ENCODE measurements at regions not wholly inside any gene's neighbourhood (a gene's known extent, or its start where the extent isn't known, plus 50 kb on each side); places are given as distances from the start of the nearest gene placed in this dataset.

GRCh38 chr5:158560170-158560569, 539.5 kb downstream of the EBF1 start:
- intact Hi-C loops (cut with micrococcal nuclease; ENCODE audit: unreplicated experiment), result no loop called here
- BruUV-seq (replicated peaks), result no TSS peak
- CTCF ChIA-PET, result no interaction called here

GRCh38 chr5:158559643-158560042, 540.1 kb downstream of the EBF1 start:
- intact Hi-C loops (cut with micrococcal nuclease; ENCODE audit: unreplicated experiment), result no loop called here
- Histone ChIP-seq H2AFZ (no peak overlapping the region), H3K9me2 (ENCODE audit: insufficient read depth) (no peaks in the 10 kb centered on the region), H3K36me3 (ENCODE audit: low read depth) (no peaks in the 10 kb centered on the region), H3K4me2 (no peak overlapping the region), H3K27ac (no peak overlapping the region), H3K27me3 (ENCODE audit: insufficient read depth, low read depth) (no peaks in the 10 kb centered on the region), H3K4me3 (no peak overlapping the region), H3K9me3 (ENCODE audit: insufficient read depth, low read depth) (no peaks in the 10 kb centered on the region), H3K4me1 (replicated peaks; ENCODE audit: insufficient read depth) (no peaks in the 10 kb centered on the region), H3K79me2 (ENCODE audit: low read depth) (no peaks in the 10 kb centered on the region), H3F3A (ENCODE audit: insufficient read depth, low read depth) (no peaks in the 10 kb centered on the region), H4K20me1 (ENCODE audit: insufficient read depth) (no peaks in the 10 kb centered on the region)
- CTCF ChIA-PET, result no interaction called here
- BruUV-seq (replicated peaks), result no TSS peak
- DNase-seq, result no peak
- no peak for TF ChIP-seq CTCF (conservative IDR thresholded peaks at IDR 0.05)
- TF ChIP-seq EZH2 (IDR thresholded peaks at IDR 0.05; ENCODE audit: low read depth), result no peak
- POLR2A ChIA-PET (ENCODE audit: unreplicated experiment), result no interaction called here

More at GRCh38 chr5:158560170-158560569, 539.5 kb downstream of the EBF1 start:
- H4K20me1 ChIP-seq (ENCODE audit: insufficient read depth), result no peaks in the 10 kb centered on the region
- H3K9me2 ChIP-seq (ENCODE audit: insufficient read depth), result no peaks in the 10 kb centered on the region
- H3K4me1 ChIP-seq (replicated peaks; ENCODE audit: insufficient read depth), result no peaks in the 10 kb centered on the region
- no peak overlapping the region for H3K4me3 ChIP-seq
- H3K36me3 ChIP-seq (ENCODE audit: low read depth), result no peaks in the 10 kb centered on the region
- H3K27ac ChIP-seq, result no peak overlapping the region
- H3K79me2 ChIP-seq (ENCODE audit: low read depth), result no peaks in the 10 kb centered on the region
- POLR2A ChIA-PET (ENCODE audit: unreplicated experiment), result no interaction called here
- no peaks in the 10 kb centered on the region for H3F3A ChIP-seq (ENCODE audit: insufficient read depth, low read depth)
- H2AFZ ChIP-seq, result no peak overlapping the region
- H3K9me3 ChIP-seq (ENCODE audit: insufficient read depth, low read depth), result no peaks in the 10 kb centered on the region
- no peak overlapping the region for H3K4me2 ChIP-seq
- DNase-seq, result peak in 1 of 2 experiments; percentile 38
- H3K27me3 ChIP-seq (ENCODE audit: insufficient read depth, low read depth), result no peaks in the 10 kb centered on the region
- TF ChIP-seq EZH2 (IDR thresholded peaks at IDR 0.05; ENCODE audit: low read depth), result no peak
- no peak for TF ChIP-seq CTCF (conservative IDR thresholded peaks at IDR 0.05)

GRCh38 chr5:158559066-158559465, 540.6 kb downstream of the EBF1 start:
- Histone ChIP-seq H3K4me1 (replicated peaks; ENCODE audit: insufficient read depth) (no peaks in the 10 kb centered on the region), H2AFZ (no peak overlapping the region), H3K9me2 (ENCODE audit: insufficient read depth) (no peaks in the 10 kb centered on the region), H3K4me3 (no peak overlapping the region), H3K79me2 (ENCODE audit: low read depth) (no peaks in the 10 kb centered on the region), H3K27ac (no peak overlapping the region), H3K27me3 (ENCODE audit: insufficient read depth, low read depth) (no peaks in the 10 kb centered on the region), H3K4me2 (no peak overlapping the region), H4K20me1 (ENCODE audit: insufficient read depth) (no peaks in the 10 kb centered on the region), H3K36me3 (ENCODE audit: low read depth) (no peaks in the 10 kb centered on the region), H3F3A (ENCODE audit: insufficient read depth, low read depth) (no peaks in the 10 kb centered on the region), H3K9me3 (ENCODE audit: insufficient read depth, low read depth) (no peaks in the 10 kb centered on the region)
- ChIA-PET POLR2A (ENCODE audit: unreplicated experiment) (no interaction called here), CTCF (no interaction called here)
- intact Hi-C loops (cut with micrococcal nuclease; ENCODE audit: unreplicated experiment), result no loop called here
- no TSS peak for BruUV-seq (replicated peaks)
- DNase-seq, result no peak
- TF ChIP-seq CTCF (conservative IDR thresholded peaks at IDR 0.05) (no peak), EZH2 (IDR thresholded peaks at IDR 0.05; ENCODE audit: low read depth) (no peak)
